Right renal pelvis (tissue), 4 donors: ENCODE measurements at regions not wholly inside any gene's neighbourhood (a gene's known extent, or its start where the extent isn't known, plus 50 kb on each side); places are given as distances from the start of the nearest gene placed in this dataset.

Experiments used
- DNase-seq, 4 donors: peaks; one replicate each; pipeline ENCODE4 v3.0.0-alpha.2; 2013; ENCODE audit warnings: low read depth in 4 of 4, low spot score in 3 of 4, missing footprints in 1 of 4

- DNase-seq = no peak
These were observed 339.7 kb upstream of the IRX4 start for GRCh38 chr5:2222246-2222992.

- DNase-seq = no peak
These were observed 338.7 kb upstream of the IRX4 start for GRCh38 chr5:2221450-2221849.

- no peak for DNase-seq
These were observed 338.0 kb upstream of the IRX4 start for GRCh38 chr5:2220741-2221140.

- no peak for DNase-seq
These were observed 336.5 kb upstream of the IRX4 start for GRCh38 chr5:2219149-2219776.

GRCh38 chr5:2217219-2217618, 334.5 kb upstream of the IRX4 start:
- DNase-seq = no peak

- DNase-seq = no peak
These were observed 332.3 kb upstream of the IRX4 start for GRCh38 chr5:2214910-2215590.

GRCh38 chr5:2213121-2213730, 330.5 kb upstream of the IRX4 start:
- no peak for DNase-seq

- no peak for DNase-seq
These were observed 329.8 kb upstream of the IRX4 start for GRCh38 chr5:2212481-2212880.

- DNase-seq = no peak
These were observed 325.5 kb upstream of the IRX4 start for GRCh38 chr5:2208239-2208544.

- no peak for DNase-seq
These were observed 324.9 kb upstream of the IRX4 start for GRCh38 chr5:2207416-2208238.

- DNase-seq = no peak
These were observed 324.3 kb upstream of the IRX4 start for GRCh38 chr5:2207109-2207399.

GRCh38 chr5:2206293-2207108, 323.8 kb upstream of the IRX4 start:
- DNase-seq = no peak

GRCh38 chr5:2205596-2206226, 323.0 kb upstream of the IRX4 start:
- no peak for DNase-seq

- DNase-seq = no peak
These were observed 322.5 kb upstream of the IRX4 start for GRCh38 chr5:2205185-2205585.

GRCh38 chr5:2204366-2205184, 321.9 kb upstream of the IRX4 start:
- no peak for DNase-seq

- no peak for DNase-seq
These were observed 321.0 kb upstream of the IRX4 start for GRCh38 chr5:2203774-2204173.

- no peak for DNase-seq
These were observed 319.1 kb upstream of the IRX4 start for GRCh38 chr5:2201832-2202231.

GRCh38 chr5:2201421-2201820, 318.7 kb upstream of the IRX4 start:
- DNase-seq = no peak

- no peak for DNase-seq
These were observed 318.3 kb upstream of the IRX4 start for GRCh38 chr5:2201011-2201410.
